Tibial nerve (tissue), 3 donors: ENCODE measurements at regions not wholly inside any gene's neighbourhood (a gene's known extent, or its start where the extent isn't known, plus 50 kb on each side); places are given as distances from the start of the nearest gene placed in this dataset.

Experiments used
- POLR2A ChIP-seq, 2 donors: fragments of 450-650 bp; IDR thresholded peaks; one replicate each; pipeline ENCODE4 v1.6.1; 2017; ENCODE audit warnings: antibody characterized with exemption in 2 of 2, mild to moderate bottlenecking in 2 of 2, moderate library complexity in 2 of 2
- TF ChIP-seq, protein P1 (sequence below), 5 experiments: fragments of 200-600 bp in 3 of 5; fragments of 450-650 bp in 2 of 5; sonication (generic) in 3 of 5; IDR thresholded peaks; one replicate each; pipeline ENCODE4 v1.5.1; 2016 to 2019; ENCODE audit warnings: antibody characterized with exemption in 5 of 5, mild to moderate bottlenecking in 3 of 5, moderate library complexity in 2 of 5

DNA sequence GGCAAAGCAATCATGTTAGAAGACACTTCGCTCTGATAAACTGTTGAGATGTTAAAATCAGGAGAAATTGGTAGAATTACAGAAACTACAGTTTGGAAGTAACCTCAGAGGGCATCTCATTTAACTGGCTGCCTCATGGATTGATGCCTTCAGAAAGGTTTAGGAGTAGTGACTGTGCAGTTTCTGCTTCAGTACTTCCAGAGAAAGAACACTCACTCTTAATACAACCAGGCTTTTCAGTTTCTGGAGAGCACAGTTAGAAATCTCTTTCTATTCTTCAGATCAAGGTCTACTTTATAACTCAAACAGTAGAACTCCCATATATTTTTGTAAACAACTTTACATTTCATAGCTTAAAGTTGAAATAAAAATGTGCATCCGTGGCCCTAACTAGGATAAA lies 1358.9 kb upstream of the LRRTM3 start:
- TF ChIP-seq, protein P1, sequence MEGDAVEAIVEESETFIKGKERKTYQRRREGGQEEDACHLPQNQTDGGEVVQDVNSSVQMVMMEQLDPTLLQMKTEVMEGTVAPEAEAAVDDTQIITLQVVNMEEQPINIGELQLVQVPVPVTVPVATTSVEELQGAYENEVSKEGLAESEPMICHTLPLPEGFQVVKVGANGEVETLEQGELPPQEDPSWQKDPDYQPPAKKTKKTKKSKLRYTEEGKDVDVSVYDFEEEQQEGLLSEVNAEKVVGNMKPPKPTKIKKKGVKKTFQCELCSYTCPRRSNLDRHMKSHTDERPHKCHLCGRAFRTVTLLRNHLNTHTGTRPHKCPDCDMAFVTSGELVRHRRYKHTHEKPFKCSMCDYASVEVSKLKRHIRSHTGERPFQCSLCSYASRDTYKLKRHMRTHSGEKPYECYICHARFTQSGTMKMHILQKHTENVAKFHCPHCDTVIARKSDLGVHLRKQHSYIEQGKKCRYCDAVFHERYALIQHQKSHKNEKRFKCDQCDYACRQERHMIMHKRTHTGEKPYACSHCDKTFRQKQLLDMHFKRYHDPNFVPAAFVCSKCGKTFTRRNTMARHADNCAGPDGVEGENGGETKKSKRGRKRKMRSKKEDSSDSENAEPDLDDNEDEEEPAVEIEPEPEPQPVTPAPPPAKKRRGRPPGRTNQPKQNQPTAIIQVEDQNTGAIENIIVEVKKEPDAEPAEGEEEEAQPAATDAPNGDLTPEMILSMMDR (IDR thresholded peaks at IDR 0.05), result no peak
- no peak for TF ChIP-seq POLR2A (IDR thresholded peaks at IDR 0.05)
